ENCODE measurements at regions not wholly inside any gene's neighbourhood (a gene's known extent, or its start where the extent isn't known, plus 50 kb on each side); places are given as distances from the start of the nearest gene placed in this dataset.

DNA sequence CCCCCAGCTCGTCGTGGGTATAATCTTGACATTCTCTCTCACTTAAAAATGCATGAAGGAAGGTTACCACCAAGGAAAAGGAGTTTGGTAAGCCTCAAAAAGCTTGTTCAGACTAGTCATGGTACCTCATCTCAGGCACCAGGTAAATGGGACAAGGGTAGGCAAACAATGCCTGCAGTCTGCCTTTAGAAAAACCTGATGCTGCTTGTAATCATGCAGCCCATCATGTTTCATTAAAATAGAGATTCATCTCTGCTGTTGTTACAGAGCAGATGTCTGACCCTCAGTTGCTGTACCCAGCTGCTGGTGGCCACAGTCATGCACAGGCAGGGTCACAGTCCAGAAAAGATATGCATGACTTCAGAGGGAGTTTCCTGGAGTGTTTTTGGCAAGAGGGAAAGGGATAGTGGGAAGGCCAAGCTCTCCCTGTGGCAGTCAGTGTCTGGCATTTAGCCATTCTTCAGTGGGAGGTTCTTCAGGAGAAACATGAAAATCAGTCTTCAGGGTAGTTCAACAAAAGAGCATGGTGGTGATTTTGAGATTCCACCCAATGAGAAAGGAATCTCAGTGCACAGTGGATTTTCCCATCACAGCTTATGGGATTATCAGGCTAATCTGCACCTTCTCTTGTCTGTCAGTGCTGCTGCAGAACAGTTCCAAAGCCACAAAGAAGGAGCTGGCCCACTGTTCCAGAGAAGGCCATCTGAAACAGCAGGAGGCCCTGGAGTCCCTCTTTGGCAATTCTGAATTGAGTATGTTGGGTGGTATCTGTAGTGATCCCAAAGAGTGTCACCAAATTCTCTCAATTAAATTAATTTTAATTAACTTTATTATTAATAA lies 202.7 kb upstream of the FRMD6 start (continued):
- no peak for TF ChIP-seq ZNF266 (tag by site-specific recombination; IDR thresholded peaks at IDR 0.05; ENCODE audit: low read depth)
- no peak for TF ChIP-seq ZSCAN23 (tag by site-specific recombination; IDR thresholded peaks at IDR 0.05)
- no peak for TF ChIP-seq ZNF837 (tag by site-specific recombination; IDR thresholded peaks at IDR 0.05)
- no peak for TF ChIP-seq ZIC2 (tag by site-specific recombination; IDR thresholded peaks at IDR 0.05)
- TF ChIP-seq, protein P1, sequence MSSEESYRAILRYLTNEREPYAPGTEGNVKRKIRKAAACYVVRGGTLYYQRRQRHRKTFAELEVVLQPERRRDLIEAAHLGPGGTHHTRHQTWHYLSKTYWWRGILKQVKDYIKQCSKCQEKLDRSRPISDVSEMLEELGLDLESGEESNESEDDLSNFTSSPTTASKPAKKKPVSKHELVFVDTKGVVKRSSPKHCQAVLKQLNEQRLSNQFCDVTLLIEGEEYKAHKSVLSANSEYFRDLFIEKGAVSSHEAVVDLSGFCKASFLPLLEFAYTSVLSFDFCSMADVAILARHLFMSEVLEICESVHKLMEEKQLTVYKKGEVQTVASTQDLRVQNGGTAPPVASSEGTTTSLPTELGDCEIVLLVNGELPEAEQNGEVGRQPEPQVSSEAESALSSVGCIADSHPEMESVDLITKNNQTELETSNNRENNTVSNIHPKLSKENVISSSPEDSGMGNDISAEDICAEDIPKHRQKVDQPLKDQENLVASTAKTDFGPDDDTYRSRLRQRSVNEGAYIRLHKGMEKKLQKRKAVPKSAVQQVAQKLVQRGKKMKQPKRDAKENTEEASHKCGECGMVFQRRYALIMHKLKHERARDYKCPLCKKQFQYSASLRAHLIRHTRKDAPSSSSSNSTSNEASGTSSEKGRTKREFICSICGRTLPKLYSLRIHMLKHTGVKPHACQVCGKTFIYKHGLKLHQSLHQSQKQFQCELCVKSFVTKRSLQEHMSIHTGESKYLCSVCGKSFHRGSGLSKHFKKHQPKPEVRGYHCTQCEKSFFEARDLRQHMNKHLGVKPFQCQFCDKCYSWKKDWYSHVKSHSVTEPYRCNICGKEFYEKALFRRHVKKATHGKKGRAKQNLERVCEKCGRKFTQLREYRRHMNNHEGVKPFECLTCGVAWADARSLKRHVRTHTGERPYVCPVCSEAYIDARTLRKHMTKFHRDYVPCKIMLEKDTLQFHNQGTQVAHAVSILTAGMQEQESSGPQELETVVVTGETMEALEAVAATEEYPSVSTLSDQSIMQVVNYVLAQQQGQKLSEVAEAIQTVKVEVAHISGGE (tag by site-specific recombination; conservative IDR thresholded peaks at IDR 0.05; ENCODE audit: low read depth) = no peak
- no peak for TF ChIP-seq ZNF23 (tag by site-specific recombination; IDR thresholded peaks at IDR 0.05; ENCODE audit: borderline replicate concordance)
- no peak for TF ChIP-seq ZNF416 (tag by site-specific recombination; IDR thresholded peaks at IDR 0.05)
- TF ChIP-seq HOXD13 (CRISPR knock-in tag; IDR thresholded peaks at IDR 0.05; ENCODE audit: borderline replicate concordance) = no peak
- TF ChIP-seq YY1 (tag by site-specific recombination; IDR thresholded peaks at IDR 0.05) = no peak

DNA sequence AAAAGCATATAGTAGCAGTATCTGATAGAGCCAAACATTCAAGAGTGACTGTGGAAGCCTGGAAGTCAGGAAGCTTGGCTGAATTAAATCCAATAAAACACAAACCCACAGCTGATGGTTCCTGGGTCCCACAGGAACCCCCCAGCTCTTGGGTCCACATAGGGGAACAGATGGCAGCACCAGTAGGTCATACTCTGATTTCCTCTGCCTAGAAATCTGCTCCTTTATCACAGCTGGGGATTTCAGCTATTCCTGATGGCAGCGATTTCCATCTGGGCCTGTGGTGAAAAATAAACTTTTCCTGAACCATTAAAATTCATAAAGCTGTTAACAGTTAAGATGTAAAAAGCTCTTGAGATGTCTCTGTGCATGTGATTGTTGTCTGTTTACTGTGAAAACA lies 202.0 kb upstream of the FRMD6 start:
- ChIA-PET CTCF (interaction anchor here (0.6 kb wide), 2 partner anchors 11 to 148 kb away, joined by 3 to 4 read pairs; no protein-coding TSS in a partner anchor), POLR2A (no interaction called here)
- TF ChIP-seq, protein P2, sequence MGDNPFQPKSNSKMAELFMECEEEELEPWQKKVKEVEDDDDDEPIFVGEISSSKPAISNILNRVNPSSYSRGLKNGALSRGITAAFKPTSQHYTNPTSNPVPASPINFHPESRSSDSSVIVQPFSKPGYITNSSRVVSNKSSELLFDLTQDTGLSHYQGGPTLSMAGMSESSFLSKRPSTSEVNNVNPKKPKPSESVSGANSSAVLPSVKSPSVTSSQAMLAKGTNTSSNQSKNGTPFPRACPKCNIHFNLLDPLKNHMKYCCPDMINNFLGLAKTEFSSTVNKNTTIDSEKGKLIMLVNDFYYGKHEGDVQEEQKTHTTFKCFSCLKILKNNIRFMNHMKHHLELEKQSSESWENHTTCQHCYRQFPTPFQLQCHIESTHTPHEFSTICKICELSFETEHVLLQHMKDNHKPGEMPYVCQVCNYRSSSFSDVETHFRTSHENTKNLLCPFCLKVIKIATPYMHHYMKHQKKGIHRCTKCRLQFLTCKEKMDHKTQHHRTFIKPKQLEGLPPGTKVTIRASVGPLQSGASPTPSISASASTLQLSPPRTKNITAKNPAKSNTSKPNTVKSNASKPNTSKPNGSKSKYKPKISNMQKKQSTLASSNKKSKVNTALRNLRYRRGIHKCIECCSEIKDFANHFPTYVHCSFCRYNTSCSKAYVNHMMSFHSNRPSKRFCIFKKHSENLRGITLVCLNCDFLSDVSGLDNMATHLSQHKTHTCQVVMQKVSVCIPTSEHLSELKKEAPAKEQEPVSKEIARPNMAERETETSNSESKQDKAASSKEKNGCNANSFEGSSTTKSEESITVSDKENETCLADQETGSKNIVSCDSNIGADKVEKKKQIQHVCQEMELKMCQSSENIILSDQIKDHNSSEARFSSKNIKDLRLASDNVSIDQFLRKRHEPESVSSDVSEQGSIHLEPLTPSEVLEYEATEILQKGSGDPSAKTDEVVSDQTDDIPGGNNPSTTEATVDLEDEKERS (tag by site-specific recombination; IDR thresholded peaks at IDR 0.05) = no peak
- no peak for TF ChIP-seq SETDB1 (IDR thresholded peaks at IDR 0.05; ENCODE audit: insufficient read length, low read length)
- no peak for TF ChIP-seq ZNF777 (tag by site-specific recombination; IDR thresholded peaks at IDR 0.05; ENCODE audit: borderline replicate concordance)
- TF ChIP-seq ZNF138 (tag by site-specific recombination; IDR thresholded peaks at IDR 0.05; ENCODE audit: borderline replicate concordance) = no peak
- TF ChIP-seq ZNF391 (tag by site-specific recombination; IDR thresholded peaks at IDR 0.05; ENCODE audit: borderline replicate concordance, low read depth) = no peak
- no peak for TF ChIP-seq ZNF302 (tag by site-specific recombination; IDR thresholded peaks at IDR 0.05; ENCODE audit: low read depth)
- no peak for TF ChIP-seq ZNF140 (tag by site-specific recombination; IDR thresholded peaks at IDR 0.05)
- TF ChIP-seq, protein P3, sequence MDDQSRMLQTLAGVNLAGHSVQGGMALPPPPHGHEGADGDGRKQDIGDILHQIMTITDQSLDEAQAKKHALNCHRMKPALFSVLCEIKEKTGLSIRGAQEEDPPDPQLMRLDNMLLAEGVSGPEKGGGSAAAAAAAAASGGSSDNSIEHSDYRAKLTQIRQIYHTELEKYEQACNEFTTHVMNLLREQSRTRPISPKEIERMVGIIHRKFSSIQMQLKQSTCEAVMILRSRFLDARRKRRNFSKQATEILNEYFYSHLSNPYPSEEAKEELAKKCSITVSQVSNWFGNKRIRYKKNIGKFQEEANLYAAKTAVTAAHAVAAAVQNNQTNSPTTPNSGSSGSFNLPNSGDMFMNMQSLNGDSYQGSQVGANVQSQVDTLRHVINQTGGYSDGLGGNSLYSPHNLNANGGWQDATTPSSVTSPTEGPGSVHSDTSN (CRISPR knock-in tag; IDR thresholded peaks at IDR 0.05) = no peak
- TF ChIP-seq ZNF202 (tag by site-specific recombination; IDR thresholded peaks at IDR 0.05; ENCODE audit: borderline replicate concordance) = no peak
- TF ChIP-seq ZNF174 (tag by site-specific recombination; IDR thresholded peaks at IDR 0.05) = no peak
- no peak for TF ChIP-seq ZNF514 (tag by site-specific recombination; IDR thresholded peaks at IDR 0.05)
- TF ChIP-seq, protein P4, sequence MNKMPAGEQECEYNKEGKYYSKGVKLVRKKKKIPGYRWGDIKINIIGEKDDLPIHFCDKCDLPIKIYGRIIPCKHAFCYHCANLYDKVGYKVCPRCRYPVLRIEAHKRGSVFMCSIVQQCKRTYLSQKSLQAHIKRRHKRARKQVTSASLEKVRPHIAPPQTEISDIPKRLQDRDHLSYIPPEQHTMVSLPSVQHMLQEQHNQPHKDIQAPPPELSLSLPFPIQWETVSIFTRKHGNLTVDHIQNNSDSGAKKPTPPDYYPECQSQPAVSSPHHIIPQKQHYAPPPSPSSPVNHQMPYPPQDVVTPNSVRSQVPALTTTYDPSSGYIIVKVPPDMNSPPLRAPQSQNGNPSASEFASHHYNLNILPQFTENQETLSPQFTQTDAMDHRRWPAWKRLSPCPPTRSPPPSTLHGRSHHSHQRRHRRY (tag by site-specific recombination; IDR thresholded peaks at IDR 0.05) = no peak
- no peak for TF ChIP-seq KLF7 (tag by site-specific recombination; IDR thresholded peaks at IDR 0.05; ENCODE audit: borderline replicate concordance)
- TF ChIP-seq ZNF560 (tag by site-specific recombination; IDR thresholded peaks at IDR 0.05; ENCODE audit: borderline replicate concordance) = no peak

More for the DNA sequence above, 202.0 kb upstream of the FRMD6 start:
- Histone ChIP-seq H3K9me3 (ENCODE audit: control insufficient read depth, insufficient read depth, low read depth, low read length) (no peaks in the 10 kb centered on the region), H3K4me1 (ENCODE audit: control insufficient read depth, insufficient read depth, low read length) (no peaks in the 10 kb centered on the region), H3K27ac (ENCODE audit: extremely low read depth, low read depth, low read length) (no peak overlapping the region), H3K36me3 (ENCODE audit: control insufficient read depth in 2 of 2, insufficient read depth in 1 of 2, low read length in 2 of 2) (no peaks in the 10 kb centered on the region), H3K4me3 (ENCODE audit: low read depth, low read length) (no peak overlapping the region)
